NCI-H2227 (cell line): ENCODE measurements at regions not wholly inside any gene's neighbourhood (a gene's known extent, or its start where the extent isn't known, plus 50 kb on each side); places are given as distances from the start of the nearest gene placed in this dataset.

Source experiments
- DNase-seq: peaks from one replicate; lab custom pipeline; 2025; ENCODE audit not compliant: unreplicated experiment; lab: John Stamatoyannopoulos, UW

DNA sequence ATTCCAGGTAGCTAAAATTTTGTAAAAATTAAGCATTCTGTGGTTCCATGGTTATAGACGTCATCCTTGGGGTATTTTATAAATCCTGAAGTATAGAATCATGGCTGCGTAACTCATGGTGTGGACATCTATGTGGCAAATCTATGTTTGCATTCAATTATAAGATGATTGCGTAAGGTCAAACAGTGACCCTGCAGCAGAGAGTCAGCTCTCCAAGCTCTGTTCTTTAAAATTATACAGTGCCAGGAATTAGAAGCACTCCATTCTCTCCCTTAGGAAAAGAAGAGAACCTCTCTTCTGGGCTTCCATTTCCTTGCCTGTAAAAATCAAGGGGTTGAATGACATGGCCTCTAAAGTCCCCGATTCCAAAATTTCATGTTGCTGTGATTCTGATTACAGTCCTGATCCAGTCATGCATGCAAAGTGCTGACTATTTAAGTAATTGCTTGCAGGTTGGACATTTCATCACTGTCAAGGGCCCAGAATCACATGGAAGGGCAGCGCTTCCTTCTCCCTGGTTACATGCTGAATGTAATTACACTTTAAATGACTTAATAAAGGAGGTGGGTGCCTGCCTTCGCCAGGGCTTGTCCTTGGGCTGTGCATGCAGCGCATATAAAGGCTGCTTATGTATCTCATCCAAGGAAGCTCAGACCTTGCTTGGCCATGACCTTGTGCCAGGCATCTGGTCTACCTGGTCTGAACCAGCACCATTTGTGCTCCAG lies 550.7 kb downstream of the TYW1 start:
- no peak for DNase-seq

- no peak for DNase-seq
Measured at GRCh38 chr7:67549126-67549525, 552.5 kb downstream of the TYW1 start.

DNA sequence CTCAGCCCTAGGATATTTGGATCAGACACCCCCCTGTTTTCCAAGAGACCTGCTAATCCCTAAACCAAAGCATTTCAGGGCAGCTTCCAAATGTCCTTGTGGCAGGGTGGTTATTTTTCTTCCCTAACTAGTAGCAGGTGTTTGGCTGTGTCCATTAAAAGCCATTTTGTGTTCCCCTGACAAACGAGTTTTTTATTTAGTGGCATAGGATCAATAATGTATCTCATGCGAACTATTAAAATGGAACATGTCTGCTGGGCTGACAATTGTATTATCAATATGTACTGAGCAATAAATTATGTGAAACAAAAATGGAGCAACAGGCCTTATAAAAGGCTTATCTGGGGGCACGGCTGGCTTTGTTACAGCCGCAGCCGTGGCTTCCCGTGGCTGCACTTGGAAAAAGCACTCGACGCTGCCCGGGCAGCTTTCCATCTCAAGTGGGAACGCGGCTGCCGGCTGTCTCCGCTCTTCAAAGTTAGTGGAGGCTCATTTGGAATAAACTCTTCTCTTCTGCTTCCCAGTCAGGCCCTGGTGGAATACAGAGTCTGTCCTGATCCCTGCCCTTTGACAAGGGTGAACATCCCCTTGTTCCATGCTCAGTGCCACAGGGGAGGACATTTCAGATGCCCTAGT lies 554.3 kb downstream of the TYW1 start:
- DNase-seq = no peak

DNA sequence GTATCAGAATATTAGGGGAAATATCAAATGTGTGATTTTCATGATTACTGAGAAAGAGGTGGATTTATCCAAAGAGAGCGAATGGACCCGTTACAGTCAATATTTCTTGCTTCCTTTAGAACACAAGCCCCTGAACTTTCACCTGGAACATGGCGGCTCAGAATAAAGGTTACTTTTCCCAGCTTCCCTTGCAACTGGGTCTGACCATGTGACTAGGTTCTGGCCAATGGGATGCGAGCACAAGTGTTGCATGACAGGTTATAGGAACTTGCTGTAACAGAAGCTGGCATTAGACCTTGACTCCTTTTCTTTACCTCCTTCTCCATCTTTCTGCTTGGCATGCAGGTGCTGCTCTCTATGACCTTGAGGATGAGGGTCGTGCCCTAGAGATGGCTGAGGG lies 556.1 kb downstream of the TYW1 start:
- no peak for DNase-seq

DNA sequence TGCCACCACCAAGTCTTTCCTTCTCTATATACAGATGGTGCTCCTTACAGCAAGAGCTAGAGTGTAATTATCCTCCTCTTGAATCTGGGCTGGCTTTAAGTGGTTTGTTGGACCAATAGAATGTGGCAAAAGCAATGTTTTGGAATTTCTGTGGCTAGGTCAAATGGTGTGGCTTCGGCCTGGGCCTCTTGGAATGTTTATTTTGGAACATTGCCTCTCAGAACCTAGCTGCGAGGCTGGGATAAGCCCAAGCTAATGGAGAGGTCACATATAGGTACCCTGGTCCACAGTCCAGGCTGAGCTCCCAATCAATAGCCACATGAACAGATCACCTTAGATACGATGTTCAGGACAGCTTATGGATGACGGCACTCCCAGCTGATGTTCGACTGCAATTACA lies 556.7 kb downstream of the TYW1 start:
- DNase-seq = no peak

- no peak for DNase-seq
Measured at GRCh38 chr7:67554986-67555385, 558.4 kb downstream of the TYW1 start.

- no peak for DNase-seq
Measured at GRCh38 chr7:67564959-67565358, 568.3 kb downstream of the TYW1 start.

DNA sequence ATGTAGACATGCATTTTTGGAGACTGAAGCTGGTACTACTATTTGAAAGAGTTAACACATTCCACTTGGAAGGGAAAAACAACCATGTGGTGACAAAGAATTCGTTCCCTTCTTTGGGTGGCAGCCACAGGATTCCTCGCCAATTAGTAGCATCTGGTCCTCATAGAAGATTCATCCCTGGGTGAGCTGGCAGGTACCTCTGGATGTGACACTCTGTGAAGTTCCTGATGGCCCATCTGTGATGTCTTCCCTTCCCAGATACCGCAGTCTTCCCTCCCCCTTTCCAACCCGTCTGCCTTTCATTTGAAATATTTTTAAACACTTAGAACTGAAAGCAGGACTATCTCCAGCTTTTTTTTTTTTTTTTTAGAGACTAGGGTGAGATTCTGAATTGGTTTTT lies 569.5 kb downstream of the TYW1 start:
- DNase-seq = no peak

GRCh38 chr7:67571026-67571545 lies 574.5 kb downstream of the TYW1 start:
- DNase-seq = no peak

DNA sequence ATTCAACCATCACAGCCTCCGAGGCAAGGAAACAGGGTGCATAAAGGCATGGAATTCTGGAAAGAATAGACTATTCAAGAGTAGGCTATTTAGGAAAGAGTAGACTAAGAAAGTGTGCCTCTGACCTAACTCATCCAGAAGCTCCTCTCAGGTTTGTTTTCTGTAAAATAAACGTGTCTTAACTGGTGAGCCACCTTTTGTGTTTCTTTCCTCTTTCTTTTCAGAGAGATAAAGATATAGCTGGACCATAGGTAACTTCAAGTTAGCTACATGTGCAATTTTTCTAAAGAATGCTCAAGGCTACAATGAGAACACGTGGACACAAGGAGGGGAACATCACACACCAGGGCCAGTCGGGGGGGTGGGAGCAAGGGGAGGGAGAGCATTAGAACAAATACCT lies 577.0 kb downstream of the TYW1 start:
- DNase-seq = no peak

DNA sequence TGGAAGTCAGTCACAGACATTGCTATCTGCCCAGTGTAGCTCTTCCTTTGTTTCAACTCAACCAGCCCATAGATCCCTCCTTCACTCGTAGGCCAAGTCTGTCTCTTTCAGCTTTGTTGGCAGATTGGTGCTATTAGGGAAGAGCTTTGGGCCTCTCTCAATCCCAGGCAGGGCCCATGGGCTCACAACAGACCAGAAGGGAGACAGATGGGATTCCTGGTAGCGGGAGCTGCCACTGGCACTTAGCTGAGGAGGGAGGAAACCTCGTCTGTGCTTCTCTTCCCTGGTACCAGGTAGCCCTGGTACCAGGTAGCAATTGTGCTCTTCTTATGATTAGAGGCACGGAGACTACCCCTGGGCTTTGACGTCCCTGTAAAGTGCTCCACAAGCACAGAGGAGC lies 592.0 kb downstream of the TYW1 start:
- DNase-seq = no peak

- no peak for DNase-seq
Measured at GRCh38 chr7:67589183-67589582, 592.5 kb downstream of the TYW1 start.

- no peak for DNase-seq
Measured at GRCh38 chr7:67590649-67591048, 594.0 kb downstream of the TYW1 start.

GRCh38 chr7:67593794-67594193 lies 597.2 kb downstream of the TYW1 start:
- DNase-seq = no peak

DNA sequence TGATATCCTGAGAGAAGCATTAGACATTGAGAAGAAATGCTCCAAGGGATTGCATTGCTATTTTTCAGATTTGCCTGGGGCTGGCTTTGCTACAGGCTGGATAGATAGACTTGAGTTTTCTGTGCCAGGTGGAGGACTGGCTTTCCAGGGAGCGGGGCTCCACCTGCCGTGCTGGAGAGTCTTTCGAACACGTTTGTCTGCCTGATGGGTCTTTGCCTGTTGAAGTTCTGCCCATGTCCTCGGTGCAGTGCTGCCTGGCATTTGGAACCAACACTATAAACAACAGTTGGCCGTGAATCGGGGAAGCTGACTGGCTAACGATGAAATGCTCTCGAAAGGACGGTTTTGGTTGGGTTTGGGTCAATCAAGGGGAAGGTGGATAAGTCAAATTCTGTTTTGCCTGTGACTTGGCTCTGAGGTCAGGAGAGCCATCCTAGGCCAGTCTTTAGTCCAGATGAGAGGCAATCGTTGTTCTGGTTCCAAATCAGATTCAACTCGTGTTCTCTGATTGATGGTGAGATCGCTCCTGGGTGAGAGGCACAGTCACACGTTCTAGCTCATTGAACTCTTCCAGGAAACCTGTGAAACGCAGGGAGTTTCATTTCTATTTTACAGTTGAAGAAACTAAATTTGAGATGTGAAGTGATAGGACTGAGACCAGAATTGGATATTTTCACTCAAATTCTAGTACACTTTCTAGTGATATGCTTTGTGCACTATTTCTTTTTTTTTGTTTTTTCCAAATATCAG lies 599.0 kb downstream of the TYW1 start:
- no peak for DNase-seq

GRCh38 chr7:67597161-67597560 lies 600.5 kb downstream of the TYW1 start:
- no peak for DNase-seq

DNA sequence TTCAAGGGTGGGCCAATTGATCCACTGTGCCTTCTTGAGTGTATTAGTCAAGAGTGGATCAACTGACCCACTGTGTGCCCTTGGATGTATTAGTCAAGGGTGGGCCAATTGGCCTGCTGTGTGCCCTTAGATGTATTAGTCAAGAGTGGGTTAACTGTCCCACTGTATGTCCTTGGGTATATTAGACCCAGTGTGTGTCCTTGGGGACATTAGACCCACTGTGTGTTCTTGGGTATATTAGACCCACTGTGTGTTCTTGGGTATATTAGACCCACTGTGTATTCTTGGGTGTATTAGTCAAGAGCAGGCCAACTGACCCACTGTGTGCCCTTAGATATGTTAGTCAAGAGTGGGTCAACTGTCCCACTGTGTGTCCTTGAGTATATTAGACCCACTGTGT lies 601.8 kb downstream of the TYW1 start:
- no peak for DNase-seq

DNA sequence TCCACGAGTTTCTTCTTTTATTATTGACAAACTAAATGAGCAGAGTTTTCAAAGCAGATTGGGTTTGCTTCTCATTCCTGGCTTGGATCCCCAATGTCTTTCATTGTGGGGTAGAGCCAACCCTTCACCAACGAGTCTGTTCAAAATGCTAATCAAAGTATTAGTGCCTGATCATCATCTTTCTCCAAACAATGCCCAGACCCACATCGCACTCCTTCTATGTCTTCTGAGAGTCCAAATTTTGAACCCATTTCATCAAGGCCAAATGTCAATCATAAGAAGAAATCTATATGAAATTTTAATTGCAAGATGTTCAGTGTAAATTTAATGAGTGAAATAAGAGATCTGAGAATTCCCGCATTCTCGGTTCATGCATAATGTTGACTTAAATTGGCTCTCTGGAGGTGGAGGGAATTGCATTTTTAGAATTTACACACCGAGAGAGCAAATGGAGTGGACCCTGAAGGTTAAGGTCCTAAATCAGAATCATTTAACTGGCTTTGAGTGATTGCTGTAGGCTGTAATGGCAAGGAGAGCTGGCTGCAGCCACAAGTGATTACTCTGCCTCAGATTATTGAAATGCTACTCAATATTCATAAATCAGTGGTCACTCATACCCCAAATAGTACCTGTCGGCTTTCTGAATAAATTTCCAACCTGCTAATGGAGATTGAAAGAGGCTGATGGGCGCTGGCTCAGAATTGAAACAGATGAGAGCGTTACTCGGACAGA lies 602.9 kb downstream of the TYW1 start:
- DNase-seq = no peak

DNA sequence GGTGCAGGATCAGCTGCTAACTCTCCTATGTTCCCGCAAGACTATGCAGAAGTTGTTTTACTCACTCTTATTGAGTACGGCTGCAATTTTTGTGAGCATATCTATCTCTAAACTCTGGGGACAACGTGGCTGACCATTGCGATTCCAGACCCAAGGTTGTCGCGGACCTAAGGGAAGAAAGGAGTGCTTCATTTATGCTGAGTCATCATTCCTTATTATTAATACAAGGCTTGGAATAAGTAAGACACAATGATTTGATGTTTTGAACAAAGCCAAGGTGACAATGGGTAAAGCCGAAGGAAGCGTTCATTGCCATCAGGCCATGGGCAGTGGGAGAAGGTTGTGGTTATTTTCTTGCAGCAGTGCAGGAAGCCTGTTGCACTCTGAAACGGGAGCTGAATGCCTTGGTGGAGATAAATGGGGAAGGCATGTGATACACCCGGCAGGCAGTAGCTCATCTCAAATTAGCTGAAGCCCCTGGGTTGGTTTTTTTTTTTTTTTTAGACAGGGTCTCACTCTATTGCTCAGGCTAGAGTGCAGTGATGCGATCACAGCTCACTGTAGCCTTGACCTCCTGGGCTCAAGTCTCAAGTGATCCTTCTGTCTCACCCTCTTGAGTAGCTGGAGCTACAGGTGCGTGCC lies 605.7 kb downstream of the TYW1 start:
- DNase-seq = no peak

DNA sequence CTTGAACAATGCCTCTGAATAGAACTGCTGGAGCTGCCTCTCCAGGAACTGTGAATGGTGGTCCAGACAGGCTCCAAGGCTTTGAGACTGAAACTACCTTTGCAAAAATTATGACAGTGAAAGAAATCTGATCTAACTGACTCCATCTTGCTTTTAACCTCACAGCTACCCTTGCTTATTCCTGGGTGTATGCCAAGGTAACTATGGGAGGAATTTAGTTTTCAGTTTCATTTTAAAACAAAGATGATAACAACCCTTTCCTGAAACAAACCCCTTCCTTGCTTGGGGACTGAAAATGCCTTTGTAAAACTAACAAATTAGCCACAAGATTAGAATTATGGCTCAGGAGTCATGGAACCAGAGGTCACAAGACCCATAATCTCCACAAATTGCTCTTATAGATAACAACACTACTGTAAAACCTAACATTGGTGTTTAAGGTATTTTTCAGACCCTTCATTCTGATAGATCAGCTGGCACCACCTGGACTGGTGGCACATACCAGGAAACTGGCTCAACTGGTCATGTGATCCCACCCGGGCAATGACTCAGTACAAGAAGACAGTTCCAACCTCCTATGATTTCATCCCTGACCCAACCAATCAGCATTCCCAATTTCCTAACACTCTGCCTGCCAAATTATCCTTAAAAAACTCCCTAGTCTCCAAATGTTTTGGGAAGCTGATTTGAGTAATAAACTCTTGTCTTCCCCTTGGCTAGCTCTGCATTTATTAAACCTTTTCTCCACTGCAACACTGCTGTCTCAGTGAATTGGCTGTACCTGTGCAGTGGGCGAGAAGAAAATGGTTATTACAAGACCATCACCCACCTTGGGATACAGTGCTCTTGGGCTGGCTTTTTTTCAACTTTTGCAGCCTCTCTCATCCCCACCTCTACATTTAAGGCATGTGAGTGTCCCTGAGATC lies 608.1 kb downstream of the TYW1 start:
- no peak for DNase-seq
